ENCODE measurements at regions not wholly inside any gene's neighbourhood (a gene's known extent, or its start where the extent isn't known, plus 50 kb on each side); places are given as distances from the start of the nearest gene placed in this dataset.

- no peak for TF ChIP-seq ZSCAN31 (CRISPR knock-in tag; IDR thresholded peaks at IDR 0.05; ENCODE audit: low read depth)
- no peak for TF ChIP-seq TOE1 (CRISPR knock-in tag; IDR thresholded peaks at IDR 0.05)
- no peak for TF ChIP-seq CREM (IDR thresholded peaks at IDR 0.05)
- no peak for TF ChIP-seq CREM (CRISPR knock-in tag; IDR thresholded peaks at IDR 0.05)
- TF ChIP-seq, protein P1, sequence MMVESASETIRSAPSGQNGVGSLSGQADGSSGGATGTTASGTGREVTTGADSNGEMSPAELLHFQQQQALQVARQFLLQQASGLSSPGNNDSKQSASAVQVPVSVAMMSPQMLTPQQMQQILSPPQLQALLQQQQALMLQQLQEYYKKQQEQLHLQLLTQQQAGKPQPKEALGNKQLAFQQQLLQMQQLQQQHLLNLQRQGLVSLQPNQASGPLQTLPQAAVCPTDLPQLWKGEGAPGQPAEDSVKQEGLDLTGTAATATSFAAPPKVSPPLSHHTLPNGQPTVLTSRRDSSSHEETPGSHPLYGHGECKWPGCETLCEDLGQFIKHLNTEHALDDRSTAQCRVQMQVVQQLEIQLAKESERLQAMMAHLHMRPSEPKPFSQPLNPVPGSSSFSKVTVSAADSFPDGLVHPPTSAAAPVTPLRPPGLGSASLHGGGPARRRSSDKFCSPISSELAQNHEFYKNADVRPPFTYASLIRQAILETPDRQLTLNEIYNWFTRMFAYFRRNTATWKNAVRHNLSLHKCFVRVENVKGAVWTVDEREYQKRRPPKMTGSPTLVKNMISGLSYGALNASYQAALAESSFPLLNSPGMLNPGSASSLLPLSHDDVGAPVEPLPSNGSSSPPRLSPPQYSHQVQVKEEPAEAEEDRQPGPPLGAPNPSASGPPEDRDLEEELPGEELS (CRISPR knock-in tag; IDR thresholded peaks at IDR 0.05): no peak
- no peak for TF ChIP-seq ARNT (IDR thresholded peaks at IDR 0.05)
- TF ChIP-seq CTCF (CRISPR knock-in tag; IDR thresholded peaks at IDR 0.05): no peak
- no peak for TF ChIP-seq NONO (IDR thresholded peaks at IDR 0.05)
- no peak for TF ChIP-seq NONO (CRISPR knock-in tag; conservative IDR thresholded peaks at IDR 0.05)
- no peak for TF ChIP-seq KDM1A (CRISPR knock-in tag; IDR thresholded peaks at IDR 0.05)
- TF ChIP-seq EP300 (IDR thresholded peaks at IDR 0.05; ENCODE audit: low read depth in 2 of 2, low read length in 2 of 2): no peak
- TF ChIP-seq EP300 (CRISPR knock-in tag; IDR thresholded peaks at IDR 0.05; ENCODE audit: borderline replicate concordance): no peak
- no peak for TF ChIP-seq JUNB (CRISPR knock-in tag; IDR thresholded peaks at IDR 0.05; ENCODE audit: borderline replicate concordance)
- TF ChIP-seq, protein P2, sequence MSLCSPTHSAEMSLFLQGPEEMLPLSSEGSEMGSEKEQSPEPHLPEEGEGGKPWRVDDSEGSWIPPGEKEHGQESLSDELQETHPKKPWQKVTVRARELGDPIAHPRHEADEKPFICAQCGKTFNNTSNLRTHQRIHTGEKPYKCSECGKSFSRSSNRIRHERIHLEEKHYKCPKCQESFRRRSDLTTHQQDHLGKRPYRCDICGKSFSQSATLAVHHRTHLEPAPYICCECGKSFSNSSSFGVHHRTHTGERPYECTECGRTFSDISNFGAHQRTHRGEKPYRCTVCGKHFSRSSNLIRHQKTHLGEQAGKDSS (CRISPR knock-in tag; IDR thresholded peaks at IDR 0.05; ENCODE audit: borderline replicate concordance, low read depth): no peak
These were observed 311.8 kb downstream of the PTPRU start for GRCh38 chr1:29548091-29548490.
